OCI-LY3 (cell line): ENCODE measurements at regions not wholly inside any gene's neighbourhood (a gene's known extent, or its start where the extent isn't known, plus 50 kb on each side); places are given as distances from the start of the nearest gene placed in this dataset.

Experiments
- H2AFZ ChIP-seq: fragments of 200-600, 300-600 bp; shearing (Covaris generic); 2 replicates; pipeline ENCODE4 v1.6.0; 2014; ENCODE audit warnings: antibody characterized with exemption, low read depth, low read length
- H3K27ac ChIP-seq: fragments of 200-600, 300-600 bp; sonication (generic); 2 replicates; pipeline ENCODE4 v1.5.1; 2014; ENCODE audit warnings: mild to moderate bottlenecking, low read length, moderate library complexity, mixed read lengths
- H3K27me3 ChIP-seq: fragments of 200-600, 300-600 bp; sonication (generic); 2 replicates; pipeline ENCODE4 v1.6.1; 2014; ENCODE audit warnings: low read depth, low read length, mixed read lengths
- H3K36me3 ChIP-seq: fragments of 200-600, 300-600 bp; sonication (generic); replicated peaks from 2 replicates; pipeline ENCODE3; 2014; ENCODE audit warnings: low read depth, low read length, mixed read lengths
- H3K4me1 ChIP-seq: fragments of 300-600, 200-600 bp; sonication (generic); 2 replicates; pipeline ENCODE4 v1.6.1; 2014; ENCODE audit warnings: low read length, mixed read lengths
- H3K4me2 ChIP-seq: fragments of 200-600, 300-600 bp; sonication (generic); 2 replicates; pipeline ENCODE4 v1.6.1; 2014; ENCODE audit warnings: low read length, mixed read lengths
- H3K4me3 ChIP-seq: fragments of 300-600, 200-600 bp; sonication (generic); 2 replicates; pipeline ENCODE4 v1.5.1; 2014; ENCODE audit warnings: antibody characterized with exemption, mild to moderate bottlenecking, low read length, moderate library complexity
- H3K79me2 ChIP-seq: fragments of 300-600, 200-600 bp; shearing (Covaris generic); 2 replicates; pipeline ENCODE4 v1.6.1; 2014; ENCODE audit warnings: mild to moderate bottlenecking, low read length, mixed read lengths
- H3K9ac ChIP-seq: fragments of 300-600, 200-600 bp; shearing (Covaris generic); 2 replicates; pipeline ENCODE4 v1.6.0; 2014; ENCODE audit warnings: mild to moderate bottlenecking, low read length, moderate library complexity
- H3K9me3 ChIP-seq: fragments of 200-600, 300-600 bp; shearing (Covaris generic); 2 replicates; pipeline ENCODE4 v1.6.1; 2014; ENCODE audit warnings: low read length, mixed read lengths; ENCODE audit not compliant: insufficient read depth
- H4K20me1 ChIP-seq: fragments of 200-600, 300-600 bp; sonication (generic); 2 replicates; pipeline ENCODE4 v1.6.1; 2016; ENCODE audit warnings: low read length, mixed read lengths; ENCODE audit not compliant: insufficient read depth
- CTCF ChIP-seq: fragments of 200-600, 300-600 bp; sonication (generic); IDR thresholded peaks from 2 replicates; pipeline ENCODE4 v1.5.1; 2014; ENCODE audit warnings: antibody characterized with exemption, low read length, low read depth
- EZH2phosphoT487 ChIP-seq: fragments of 200-600 bp; shearing (Covaris generic); IDR thresholded peaks from 2 replicates; pipeline ENCODE4 v1.6.1; 2018; ENCODE audit warnings: antibody characterized with exemption, mixed run types, low read depth

- Histone ChIP-seq H2AFZ (no peak overlapping the region), H3K9ac (no peak overlapping the region), H3K4me2 (no peak overlapping the region), H3K27ac (no peak overlapping the region), H3K4me1 (no peaks in the 10 kb centered on the region), H3K79me2 (no peaks in the 10 kb centered on the region), H3K9me3 (no peaks in the 10 kb centered on the region), H3K36me3 (no peaks in the 10 kb centered on the region), H4K20me1 (no peaks in the 10 kb centered on the region), H3K4me3 (no peak overlapping the region), H3K27me3 (no peaks in the 10 kb centered on the region)
- TF ChIP-seq EZH2phosphoT487 (no peak), CTCF (no peak)
These were observed 319.6 kb upstream of the SEMA6D start for GRCh38 chr15:47397655-47398054.

GRCh38 chr15:47398132-47398531, 319.2 kb upstream of the SEMA6D start:
- Histone ChIP-seq H3K9ac (no peak overlapping the region), H3K27ac (no peak overlapping the region), H3K27me3 (no peaks in the 10 kb centered on the region), H3K9me3 (no peaks in the 10 kb centered on the region), H4K20me1 (no peaks in the 10 kb centered on the region), H3K4me3 (no peak overlapping the region), H3K4me2 (no peak overlapping the region), H2AFZ (no peak overlapping the region), H3K79me2 (no peaks in the 10 kb centered on the region), H3K36me3 (no peaks in the 10 kb centered on the region), H3K4me1 (no peaks in the 10 kb centered on the region)
- TF ChIP-seq EZH2phosphoT487 (no peak), CTCF (no peak)

GRCh38 chr15:47398594-47398993, 318.7 kb upstream of the SEMA6D start:
- Histone ChIP-seq H3K4me3 (no peak overlapping the region), H3K27me3 (no peaks in the 10 kb centered on the region), H2AFZ (no peak overlapping the region), H3K27ac (no peak overlapping the region), H3K79me2 (no peaks in the 10 kb centered on the region), H3K9me3 (no peaks in the 10 kb centered on the region), H3K9ac (no peak overlapping the region), H3K4me2 (no peak overlapping the region), H4K20me1 (no peaks in the 10 kb centered on the region), H3K36me3 (no peaks in the 10 kb centered on the region), H3K4me1 (no peaks in the 10 kb centered on the region)
- TF ChIP-seq CTCF, result no peak
- TF ChIP-seq EZH2phosphoT487, result no peak

- H4K20me1 ChIP-seq, result no peaks in the 10 kb centered on the region
- no peaks in the 10 kb centered on the region for H3K27me3 ChIP-seq
- no peaks in the 10 kb centered on the region for H3K9me3 ChIP-seq
- H3K4me2 ChIP-seq, result no peak overlapping the region
- TF ChIP-seq EZH2phosphoT487, result no peak
- no peak for TF ChIP-seq CTCF
- H3K79me2 ChIP-seq, result no peaks in the 10 kb centered on the region
- no peak overlapping the region for H2AFZ ChIP-seq
- no peak overlapping the region for H3K4me3 ChIP-seq
- no peak overlapping the region for H3K27ac ChIP-seq
- H3K36me3 ChIP-seq, result no peaks in the 10 kb centered on the region
- H3K4me1 ChIP-seq, result no peaks in the 10 kb centered on the region
- no peak overlapping the region for H3K9ac ChIP-seq
These were observed 318.2 kb upstream of the SEMA6D start for GRCh38 chr15:47399100-47399499.
